T follicular helper cell (primary cell): ENCODE measurements at regions not wholly inside any gene's neighbourhood (a gene's known extent, or its start where the extent isn't known, plus 50 kb on each side); places are given as distances from the start of the nearest gene placed in this dataset.
"Not testable (repeated sequence)": the region's sequence is repeated elsewhere in the genome, so short reads cannot be mapped to it uniquely, and the experiment has no call there.

Experiments used
- DNase-seq: peaks from one replicate; pipeline ENCODE4 v3.0.0-alpha.2; 2020; ENCODE audit warnings: low read depth

DNA sequence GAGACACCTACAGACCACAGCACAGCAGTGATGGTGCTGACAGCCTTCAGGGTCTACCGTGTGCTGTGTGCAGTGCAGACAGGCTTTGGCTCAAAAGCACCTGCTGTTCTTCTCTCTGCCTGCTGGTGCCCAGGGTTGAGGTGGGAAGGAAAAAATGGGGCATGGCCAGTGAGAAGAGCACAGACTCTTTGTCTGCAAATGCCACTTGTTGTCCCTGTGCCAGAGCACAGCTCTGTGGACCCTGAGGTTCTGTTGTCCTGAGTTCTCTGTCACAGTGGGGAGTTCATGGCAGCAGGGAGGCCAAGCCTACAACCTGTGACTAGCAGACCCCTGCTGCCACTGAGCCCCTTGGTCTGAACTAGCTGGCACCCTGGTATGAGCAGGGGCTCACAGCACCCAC is 376.7 kb downstream of the GLRX3 start:
- DNase-seq: no peak

DNA sequence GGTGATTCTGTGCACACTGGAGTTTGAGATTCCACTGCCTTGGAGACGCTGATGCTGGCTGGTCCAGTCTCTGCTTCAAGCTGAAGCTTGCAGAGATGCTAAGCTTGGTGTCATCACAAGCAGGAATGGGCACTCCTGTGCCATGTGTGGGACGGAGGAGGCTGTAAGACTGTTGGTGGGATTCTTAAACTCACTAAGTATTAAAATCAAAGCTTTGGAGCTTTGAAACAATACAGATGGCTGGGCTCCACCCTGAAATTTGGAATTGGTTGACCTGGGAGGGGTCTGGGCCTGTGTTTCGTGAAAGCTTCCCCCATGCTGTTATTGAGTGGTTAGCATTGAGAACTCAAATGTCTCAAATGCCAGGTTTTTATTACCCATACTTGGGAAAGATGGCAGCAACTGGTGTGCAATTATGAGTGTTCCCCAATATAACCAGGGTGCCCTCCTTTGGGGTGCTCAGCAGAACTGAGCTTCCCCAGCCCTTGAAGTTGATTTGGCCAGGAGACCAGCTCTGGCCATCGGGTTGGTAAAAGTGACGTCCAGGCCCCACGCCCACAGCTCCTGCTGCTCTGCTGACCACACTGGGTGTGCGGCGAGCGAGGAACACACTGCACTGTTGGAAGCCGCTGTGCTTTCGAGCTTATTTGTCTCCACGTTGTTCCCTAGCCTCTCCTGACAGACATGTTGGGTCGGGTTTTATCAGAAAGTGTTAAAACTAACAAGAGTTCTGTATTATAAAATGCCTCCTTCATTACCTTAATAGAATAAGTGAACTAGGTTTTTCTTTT is 377.7 kb downstream of the GLRX3 start:
- no peak for DNase-seq

DNA sequence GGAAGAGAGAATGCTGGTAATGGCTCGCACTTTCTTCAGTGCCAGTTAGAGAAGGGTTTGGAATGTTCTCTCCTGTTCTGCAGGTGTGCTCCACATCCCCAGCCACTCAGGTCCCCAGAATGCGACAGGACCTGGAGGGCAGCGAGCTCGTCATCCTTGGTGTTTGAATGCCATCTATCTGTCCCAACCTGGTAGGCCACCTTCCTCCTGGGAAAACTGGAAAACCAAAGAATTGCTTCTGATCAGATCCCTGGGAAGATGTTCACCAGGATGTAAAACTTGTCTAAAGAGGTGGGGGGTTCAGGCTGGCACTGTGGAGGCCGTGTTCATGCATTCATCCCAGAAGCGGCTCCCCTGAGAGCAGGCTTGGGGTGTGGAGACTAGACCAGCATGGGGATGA is 379.5 kb downstream of the GLRX3 start:
- DNase-seq: no peak

DNA sequence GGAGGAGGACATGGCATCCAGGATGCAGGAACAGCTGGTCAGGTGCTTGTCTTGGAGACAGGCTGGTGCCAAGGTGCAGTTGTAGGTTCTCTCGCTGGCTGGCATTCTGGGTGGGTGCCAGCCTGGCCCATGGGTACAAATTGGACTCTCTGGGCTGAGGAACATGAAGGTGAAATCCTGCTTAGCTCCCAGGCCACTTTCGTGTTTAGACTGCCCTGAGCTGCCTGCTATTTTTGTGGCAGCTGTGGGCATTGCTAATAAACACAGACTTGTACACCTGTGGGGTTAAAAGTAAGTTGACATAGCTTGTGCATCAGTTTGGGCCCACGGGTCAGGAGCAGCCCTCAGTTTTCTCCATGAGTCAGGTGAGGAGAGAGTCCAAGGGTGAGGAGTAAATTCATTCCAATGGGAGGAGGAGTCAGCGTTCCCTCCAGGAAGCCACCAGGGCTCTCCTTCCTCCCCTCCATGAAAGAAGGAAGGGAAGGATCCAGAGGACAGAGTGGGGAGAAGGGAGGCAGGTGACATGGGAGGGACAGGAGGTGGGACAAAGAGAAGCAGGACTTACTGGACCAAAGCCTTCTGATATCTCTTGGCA is 380.0 kb downstream of the GLRX3 start:
- no peak for DNase-seq

DNA sequence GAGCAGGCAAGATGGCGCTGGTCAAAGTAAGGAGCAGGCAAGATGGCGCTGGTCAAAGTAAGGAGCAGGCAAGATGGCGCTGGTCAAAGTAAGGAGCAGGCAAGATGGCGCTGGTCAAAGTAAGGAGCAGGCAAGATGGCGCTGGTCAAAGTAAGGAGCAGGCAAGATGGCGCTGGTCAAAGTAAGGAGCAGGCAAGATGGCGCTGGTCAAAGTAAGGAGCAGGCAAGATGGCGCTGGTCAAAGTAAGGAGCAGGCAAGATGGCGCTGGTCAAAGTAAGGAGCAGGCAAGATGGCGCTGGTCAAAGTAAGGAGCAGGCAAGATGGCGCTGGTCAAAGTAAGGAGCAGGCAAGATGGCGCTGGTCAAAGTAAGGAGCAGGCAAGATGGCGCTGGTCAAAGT is 382.7 kb downstream of the GLRX3 start:
- not testable (repeated sequence) for DNase-seq

DNA sequence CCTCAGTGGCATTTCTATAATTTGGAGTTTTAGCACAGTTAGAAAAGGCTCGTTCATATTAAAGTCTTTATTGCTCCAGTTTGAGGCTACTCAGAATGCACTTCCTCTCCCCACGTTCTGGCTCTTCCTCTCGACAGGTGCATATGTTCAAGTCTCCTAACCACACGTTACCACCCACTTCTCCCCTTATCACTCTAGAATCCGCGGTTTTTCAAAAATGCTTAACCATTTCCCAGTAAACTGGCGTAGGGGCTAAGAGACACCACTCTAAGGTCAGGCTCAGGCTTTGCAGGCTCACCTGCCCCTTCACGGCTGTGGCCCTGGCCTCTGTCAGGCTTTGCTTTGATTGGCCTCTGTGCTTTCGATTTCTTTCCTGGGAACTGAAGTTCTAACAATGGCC is 383.6 kb downstream of the GLRX3 start:
- no peak for DNase-seq

DNA sequence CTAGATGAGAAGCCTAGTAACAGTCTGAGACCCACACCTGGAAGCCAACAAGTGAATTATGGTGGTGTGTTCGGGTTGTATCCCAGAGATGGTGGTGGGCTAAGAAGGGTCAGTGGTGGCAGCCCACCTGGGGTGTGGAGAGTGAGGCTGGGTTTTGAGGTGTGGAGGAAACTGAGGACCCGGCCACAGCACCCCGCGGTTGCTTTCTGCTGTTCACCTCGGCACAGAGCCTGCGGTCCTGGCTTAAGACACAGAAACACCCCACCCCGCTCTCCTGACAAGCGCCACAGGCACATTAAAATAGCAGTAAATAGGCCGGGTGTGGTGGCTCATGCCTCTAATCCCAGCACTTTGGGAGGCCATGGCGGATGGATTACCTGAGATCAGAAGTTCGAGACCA is 395.1 kb downstream of the GLRX3 start:
- DNase-seq: no peak

DNA sequence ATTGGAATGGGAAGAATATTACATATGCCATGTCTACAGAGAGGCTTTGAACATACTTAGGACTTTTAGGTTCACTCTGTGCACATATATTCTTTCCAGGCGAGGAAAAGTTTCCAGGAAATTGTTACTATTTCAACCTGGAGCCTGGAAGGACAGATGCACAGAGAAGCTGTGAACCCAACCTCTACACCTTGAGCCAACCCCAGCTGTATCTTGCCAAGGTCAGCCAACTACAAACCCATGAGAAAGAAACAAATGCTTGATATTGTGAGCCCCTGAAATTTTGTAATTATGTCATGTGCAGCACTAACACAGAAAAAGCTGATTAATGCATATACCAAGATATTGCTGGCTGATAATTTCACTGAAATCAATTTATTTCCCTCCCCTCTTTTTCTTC is 404.9 kb downstream of the GLRX3 start:
- no peak for DNase-seq

DNA sequence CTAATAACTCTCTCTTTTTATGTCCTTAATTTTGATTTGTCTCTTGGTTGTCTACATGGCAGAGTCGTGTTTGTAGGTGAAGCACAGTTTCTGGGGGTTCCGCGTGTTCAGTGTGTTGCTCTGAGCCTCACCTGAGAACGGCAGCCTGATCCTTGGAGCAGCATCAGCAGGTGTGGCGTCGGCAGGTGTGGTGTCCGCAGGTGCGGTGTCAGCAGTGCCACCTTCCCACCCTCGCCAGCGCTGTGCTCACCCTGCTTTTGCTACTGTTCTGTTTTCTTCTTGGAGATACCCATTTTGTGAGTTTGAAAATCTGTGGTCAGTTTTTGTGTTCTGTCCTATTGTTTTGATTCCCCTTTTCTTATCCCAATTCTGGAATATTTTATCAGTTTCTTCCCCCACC is 406.6 kb downstream of the GLRX3 start:
- no peak for DNase-seq

DNA sequence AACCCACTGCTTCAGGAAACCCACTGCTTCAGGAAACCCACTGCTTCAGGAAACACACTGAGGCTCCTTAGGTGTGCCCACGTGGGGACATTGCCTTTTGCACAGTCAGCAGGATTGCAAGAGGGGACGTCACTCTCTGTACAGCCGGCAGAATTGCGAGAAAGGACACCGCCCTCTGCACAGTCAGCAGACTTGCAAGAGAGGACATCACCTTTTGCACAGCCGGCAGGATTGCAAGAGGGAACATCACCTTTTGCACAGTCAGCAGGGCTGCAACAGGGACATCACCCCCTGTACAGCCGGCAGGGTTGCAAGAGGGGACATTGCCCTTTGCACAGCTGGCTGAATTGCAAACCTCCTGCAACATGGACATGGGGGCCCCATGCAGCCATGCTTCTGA is 407.6 kb downstream of the GLRX3 start:
- DNase-seq: no peak

DNA sequence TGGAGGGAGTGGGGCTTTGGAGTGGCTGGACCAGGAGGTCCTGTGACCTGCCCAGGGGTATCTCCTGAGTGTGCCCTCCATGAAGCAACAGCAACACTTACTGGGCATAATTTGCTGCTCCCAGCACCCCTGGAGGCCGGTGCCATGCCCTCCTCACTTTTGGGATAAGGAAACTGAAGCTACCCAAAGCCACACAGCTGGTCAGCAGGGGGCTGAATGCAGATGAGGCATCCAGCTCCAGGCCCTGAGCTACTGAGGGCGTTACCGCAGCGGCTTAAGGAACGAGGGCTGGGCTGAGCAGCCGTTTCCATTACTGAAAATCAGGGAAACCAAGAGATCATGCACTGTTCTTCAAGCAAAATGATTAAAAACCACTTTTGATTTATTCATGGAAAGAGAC is 408.9 kb downstream of the GLRX3 start:
- no peak for DNase-seq

DNA sequence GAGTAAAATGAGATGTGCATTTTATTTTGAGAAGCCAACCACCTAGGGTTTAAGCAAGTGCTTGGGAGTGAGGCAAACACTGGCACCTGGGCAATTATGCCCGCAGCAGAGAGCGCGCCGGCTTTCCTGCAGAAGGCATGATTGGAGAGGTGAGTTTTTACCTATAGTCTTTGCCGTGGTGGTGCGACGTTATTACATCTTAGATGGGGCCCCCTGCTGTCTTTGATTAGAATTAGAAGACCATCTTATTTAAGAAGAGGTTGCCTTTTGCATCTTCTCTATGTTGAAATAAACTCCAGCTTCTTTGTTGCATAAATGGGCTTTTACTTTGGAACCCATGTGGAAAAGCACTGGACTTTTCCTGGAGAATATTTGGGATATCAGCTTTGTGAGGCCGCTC is 409.5 kb downstream of the GLRX3 start:
- DNase-seq: no peak

DNA sequence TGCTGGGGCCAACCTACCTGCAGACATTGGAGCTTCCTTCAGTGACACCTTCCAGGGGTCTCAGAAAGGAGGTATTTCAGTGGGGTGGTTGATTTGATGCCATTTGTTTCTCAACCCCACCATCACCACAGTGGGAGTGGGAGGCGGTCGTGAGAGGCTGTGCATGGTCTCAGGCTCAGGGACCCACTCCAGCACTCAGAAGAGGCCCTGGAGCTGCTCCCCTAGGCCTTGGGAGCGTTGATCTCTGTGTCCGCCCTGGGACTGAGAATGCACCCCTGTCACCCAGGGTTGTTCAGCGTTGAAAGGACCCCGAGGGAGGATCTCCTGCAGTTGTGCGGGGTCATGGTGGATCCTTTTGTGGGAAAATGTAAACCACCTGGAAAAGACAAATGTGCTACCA is 410.6 kb downstream of the GLRX3 start:
- no peak for DNase-seq

DNA sequence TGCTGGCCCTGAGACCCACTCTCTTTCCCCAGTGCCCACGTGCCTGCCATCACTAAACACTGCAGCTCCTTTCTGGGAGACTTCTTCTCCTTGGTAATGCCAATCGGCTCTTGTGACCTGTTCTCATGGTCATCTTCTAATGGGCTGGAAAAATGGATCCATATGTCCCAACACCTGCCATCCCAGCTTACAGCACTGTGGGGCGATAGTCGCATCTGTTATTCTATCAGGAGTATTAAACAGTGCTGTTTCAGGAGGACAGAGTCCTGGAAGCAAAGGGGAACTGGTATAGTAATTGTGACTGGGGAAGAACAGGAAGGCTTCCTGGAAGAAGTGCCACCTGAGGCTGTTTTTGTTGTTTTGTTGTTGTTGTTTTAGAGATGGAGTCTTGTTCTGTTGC is 411.2 kb downstream of the GLRX3 start:
- no peak for DNase-seq

DNA sequence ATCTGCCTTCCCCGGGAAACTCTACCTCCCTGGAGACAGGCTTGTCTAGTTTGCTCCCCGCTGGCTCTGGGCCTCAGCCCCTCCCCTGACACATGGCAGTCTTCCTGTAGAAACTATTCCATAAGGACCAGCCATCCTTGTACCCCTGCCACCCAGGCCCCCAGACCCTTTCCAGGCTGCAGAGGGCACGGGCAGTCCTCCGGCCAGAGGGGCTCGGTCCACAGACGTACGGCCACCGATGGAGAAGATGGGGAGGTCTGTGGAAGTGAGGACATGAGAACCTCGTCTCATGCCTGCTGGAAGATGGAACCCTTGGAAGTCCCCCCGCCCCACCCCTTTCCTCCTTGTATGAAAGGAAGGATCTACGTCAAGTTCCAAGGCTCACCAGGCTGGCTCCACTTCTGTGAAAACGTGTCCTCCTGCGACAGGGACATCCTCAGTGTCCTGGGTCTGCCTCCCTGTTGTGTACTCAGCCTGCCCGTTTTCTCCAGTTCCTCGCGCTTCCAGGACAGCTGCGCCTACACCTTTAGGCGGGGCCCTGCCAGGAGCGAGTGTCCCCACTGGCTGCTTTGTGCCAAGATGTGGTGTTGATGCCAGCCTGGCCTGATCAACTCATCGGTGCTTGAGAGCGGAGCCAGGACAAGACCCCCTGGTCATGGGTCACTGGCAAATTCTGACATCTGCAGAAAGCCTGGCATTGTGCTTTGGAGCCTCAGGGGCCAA is 414.9 kb downstream of the GLRX3 start:
- DNase-seq: no peak

DNA sequence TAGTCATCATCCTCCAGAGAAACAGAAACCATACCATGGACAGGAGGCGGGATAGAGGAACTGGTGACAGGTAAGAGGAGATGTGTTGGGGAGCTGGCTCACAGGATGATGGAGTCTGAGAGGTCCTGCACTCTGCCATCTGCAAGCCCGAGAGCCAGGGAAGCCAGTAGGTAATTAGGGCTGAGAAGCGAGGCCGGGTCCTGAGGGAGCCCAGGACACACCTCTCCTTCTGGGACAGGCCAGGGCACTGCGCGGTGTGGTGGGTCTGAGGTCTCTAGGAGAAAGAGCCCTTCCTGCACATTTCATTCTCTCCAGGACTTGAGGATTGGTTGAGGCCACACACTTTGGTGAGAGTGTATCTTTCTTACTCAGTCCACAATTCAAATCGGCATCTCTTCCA is 415.5 kb downstream of the GLRX3 start:
- no peak for DNase-seq

DNA sequence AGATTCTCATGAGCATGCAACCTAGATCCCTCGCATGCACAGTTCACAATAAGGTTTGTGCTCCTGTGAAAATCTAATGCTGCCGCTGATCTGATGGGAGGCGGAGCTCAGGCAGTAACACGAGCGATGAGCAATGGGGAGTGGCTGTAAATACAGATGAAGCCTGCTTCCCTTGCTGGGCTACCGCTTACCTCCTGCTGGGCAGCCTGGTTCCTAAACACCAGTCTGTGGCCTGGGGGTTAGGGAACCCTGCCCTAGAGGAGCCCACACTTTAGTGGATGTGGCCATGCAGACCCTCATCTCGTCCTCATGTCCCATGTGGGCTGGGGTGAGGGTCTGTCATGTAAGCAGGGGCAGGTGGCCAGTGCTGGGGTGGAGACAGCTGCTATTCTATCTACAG is 417.6 kb downstream of the GLRX3 start:
- DNase-seq: no peak

DNA sequence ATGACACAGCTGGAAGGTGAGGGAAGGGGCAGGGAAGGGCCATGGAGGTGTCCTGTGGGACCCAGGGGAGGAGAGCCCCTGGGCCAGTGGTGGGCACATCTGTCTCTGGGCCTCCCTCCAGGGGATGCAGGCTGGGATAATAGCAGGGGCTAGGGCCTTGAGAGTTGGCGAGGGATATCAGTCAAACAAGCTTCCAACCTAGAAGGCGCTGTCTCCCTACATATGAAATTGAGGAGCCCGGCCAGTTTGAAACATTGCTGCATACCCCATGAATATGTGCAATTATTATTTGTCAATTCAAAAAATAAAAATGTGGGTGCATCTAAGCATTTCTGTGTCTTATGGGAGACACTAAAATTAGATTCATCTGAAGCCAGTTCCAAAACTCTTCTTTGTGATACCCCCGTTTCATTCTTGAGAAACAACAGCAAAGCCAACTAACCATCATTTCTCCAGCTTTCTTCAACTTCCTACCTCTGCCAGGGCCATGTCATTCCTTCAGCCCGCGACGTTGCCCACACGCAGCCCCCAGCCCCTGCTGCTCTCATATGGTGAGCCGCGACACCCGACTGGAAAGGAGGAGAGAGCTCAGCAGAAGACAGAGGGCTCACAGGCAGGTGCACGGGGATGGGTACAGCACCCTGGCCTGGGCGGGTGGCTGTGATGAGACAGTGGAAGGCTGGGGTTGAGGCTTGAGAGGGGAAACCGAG is 418.7 kb downstream of the GLRX3 start:
- DNase-seq: no peak

DNA sequence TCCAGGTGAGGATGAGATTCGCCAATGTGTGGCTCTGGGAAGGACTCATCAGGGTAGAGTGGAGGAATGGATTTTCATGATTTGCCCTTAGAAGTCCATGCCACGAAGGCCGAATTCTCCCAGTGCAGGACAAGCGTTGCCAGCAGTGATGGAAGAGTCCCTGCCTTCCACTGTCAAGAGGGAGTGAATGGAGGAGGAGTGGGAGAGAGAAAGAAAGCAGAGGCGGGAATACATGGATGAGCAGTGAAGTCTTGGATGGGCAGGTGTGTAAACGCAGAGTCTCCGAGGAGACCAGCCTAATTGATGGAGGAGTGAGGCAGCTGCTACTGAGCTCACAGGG is 419.2 kb downstream of the GLRX3 start:
- DNase-seq: no peak

DNA sequence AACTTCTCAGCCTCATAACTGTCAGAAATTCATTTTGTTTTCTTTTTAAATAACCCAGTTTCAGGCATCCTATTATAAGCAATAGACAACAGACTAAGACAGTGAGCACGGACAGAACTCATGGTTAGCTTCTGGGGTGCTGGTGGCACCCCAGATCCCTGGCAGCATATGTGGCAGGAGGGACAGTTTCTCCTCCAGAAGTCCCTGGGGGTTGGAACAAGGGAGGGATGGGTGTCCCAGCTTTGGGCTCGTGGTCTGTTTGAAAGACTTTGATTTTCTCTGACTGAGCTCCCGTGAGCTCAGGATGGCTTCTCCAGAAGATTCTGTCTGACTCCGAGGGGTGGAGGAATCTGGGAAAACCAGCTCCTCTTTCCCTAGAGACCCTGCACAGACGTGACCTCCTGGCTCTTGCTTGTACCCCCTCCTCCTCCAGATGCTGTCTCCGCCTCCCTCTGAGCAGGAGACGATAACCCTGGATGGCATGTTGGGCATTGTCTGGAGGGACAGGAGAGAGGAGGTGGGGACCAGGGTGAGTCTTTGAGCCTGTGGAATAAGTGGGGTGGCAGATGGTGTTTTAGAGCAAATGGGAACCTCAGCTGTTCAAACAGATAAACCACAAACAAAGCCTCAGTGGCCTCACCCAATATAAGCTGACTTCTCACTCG is 421.1 kb downstream of the GLRX3 start:
- no peak for DNase-seq

DNA sequence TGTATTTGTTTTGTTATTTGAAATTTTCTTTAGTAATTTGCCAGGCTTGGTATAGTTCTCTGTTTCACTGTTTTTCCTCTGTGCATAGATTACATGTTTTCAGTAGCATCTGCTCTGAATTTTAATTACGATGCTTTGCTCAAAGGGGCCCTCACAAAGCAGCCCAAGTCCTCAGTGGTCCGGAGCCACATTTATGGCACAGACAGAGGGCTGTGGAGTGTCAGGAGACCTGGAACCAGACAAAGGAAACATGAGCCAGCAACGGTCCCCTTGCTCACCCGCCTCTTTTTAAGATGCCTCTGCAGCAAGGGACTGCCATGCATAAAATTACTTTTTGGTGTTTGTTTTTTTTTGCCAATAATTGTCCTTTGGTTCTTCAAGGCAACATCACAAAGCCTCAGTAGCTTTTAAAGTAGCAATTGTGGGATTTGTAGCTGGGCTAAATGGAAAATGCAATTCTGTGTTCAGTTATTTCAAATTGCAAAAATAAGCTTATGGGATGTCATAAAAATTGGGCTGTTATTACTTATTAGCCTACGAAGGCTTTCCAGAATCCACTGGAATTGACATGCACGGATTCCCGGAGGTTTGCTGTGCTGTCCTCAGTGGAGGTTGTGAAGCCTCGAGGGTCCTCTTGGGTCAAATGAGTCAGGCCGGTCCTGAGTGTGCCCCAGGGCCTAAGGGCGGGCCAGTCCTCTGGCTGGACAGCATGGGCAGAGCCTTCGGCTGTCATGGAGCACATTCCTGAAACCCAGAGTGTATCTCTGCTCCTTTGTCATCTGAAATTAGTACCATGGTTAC is 422.8 kb downstream of the GLRX3 start:
- DNase-seq: no peak

DNA sequence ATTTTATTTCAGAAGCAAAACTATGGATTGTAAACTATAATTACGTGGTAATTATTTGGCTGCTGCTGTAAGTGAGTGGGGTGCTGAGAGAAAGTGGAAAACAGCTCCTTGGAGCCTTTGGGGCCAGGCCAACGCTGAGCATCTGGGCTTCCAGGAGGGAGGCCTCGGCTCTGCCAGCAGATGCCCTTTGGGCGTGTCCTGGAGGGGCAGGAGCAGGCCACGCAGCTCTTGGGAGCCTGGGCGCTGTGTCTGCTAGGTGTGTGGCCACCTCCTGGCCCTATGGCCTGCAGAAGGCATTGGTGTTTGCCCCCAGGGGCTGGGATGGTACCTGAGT is 423.3 kb downstream of the GLRX3 start:
- DNase-seq: no peak
